Muscle of arm (tissue), 1 donor: ENCODE measurements at regions not wholly inside any gene's neighbourhood (a gene's known extent, or its start where the extent isn't known, plus 50 kb on each side); places are given as distances from the start of the nearest gene placed in this dataset.
"Not testable (repeated sequence)": the region's sequence is repeated elsewhere in the genome, so short reads cannot be mapped to it uniquely, and the experiment has no call there.

Experiments used
- DNase-seq: peaks from one replicate; pipeline ENCODE4 v3.0.0-alpha.2; 2013

DNA sequence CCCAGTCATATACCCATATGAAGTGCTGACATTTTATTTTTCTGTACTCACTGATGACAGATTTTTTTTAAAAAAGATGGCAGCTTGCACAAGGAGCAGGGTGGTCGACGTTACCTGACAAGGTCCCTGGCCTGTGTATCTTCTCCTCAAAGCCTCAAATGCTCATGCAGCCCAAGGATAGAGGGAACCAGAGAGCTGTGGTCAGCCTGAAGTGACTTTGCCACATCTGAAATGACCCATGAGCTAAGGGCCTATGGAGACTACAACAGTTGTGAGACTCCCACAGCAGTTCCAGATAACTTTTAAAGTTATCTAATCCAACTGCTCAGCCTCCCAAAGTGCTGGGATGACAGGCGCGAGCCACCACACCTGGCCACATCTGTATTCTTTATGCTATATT lies 131.1 kb downstream of the GLUL start:
- no peak for DNase-seq

GRCh38 chr1:182259968-182260367 lies 131.6 kb downstream of the GLUL start:
- DNase-seq, result no peak

- DNase-seq, result no peak
Observed at GRCh38 chr1:182259229-182259872, 132.2 kb downstream of the GLUL start.

GRCh38 chr1:182257369-182258063 lies 134.1 kb downstream of the GLUL start:
- no peak for DNase-seq

- no peak for DNase-seq
Observed at GRCh38 chr1:182256931-182257330, 134.7 kb downstream of the GLUL start.

GRCh38 chr1:182255494-182255893 lies 136.1 kb downstream of the GLUL start:
- no peak for DNase-seq

- DNase-seq, result no peak
Observed at GRCh38 chr1:182253319-182253860, 138.2 kb downstream of the GLUL start.

DNA sequence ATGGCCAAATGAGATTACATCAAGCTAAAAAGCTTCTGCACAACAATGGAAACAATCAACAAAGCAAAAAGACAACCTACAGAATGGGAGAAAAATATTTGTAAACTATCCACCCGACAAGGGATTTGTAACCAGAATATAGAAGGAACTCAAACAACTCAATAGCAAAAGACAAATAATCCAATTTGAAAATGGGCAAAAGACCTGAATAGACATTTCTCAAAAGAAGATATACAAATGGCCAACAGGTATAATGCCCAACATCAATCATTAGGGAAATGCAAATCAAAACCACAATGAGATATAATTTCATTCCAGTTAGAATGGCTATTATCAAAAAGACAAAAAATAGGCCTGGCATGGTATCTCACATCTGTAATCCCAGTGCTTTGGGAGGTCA lies 140.0 kb downstream of the GLUL start:
- no peak for DNase-seq

DNA sequence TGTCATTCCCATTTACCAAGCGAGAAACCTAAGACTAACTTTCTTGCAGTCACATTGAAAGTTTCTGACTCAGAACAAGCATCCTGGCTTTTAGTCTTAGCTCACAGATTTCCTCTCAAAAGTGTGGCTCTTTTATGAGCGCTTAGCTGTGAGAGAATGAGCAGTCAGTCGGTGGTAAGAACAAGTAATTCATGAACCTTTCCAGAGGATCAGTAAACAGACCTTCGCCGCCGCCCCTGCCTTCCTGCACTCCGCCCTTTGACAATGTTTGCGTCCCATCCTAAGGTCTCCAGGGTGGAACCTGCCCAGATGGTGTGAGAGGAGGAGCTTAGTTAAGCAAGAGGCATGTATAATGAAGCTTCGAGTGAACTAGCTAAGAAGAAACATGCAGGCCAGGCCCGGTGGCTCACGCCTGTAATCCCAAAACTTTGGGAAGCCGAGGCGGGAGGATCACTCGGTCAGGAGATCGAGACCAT lies 142.4 kb downstream of the GLUL start:
- DNase-seq, result no peak

DNA sequence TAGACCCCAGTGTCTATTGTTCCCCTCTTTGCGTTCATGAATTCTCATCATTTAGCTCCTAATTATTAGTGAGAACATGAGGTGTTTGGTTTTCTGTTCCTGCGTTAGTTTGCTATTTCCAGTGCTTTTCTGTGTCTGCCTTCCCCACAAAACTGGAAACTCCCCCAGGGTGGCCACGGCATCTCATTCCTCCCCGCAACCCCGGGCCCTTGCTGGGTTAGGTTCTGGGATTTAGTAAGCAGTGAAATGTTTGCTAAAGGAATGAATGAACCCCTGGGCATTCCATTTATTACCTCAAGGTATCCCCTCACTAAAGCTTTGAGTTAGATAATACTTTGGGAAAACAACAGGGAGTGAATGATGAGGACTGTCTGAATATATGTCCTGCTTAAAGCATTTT lies 142.9 kb downstream of the GLUL start:
- DNase-seq, result no peak

DNA sequence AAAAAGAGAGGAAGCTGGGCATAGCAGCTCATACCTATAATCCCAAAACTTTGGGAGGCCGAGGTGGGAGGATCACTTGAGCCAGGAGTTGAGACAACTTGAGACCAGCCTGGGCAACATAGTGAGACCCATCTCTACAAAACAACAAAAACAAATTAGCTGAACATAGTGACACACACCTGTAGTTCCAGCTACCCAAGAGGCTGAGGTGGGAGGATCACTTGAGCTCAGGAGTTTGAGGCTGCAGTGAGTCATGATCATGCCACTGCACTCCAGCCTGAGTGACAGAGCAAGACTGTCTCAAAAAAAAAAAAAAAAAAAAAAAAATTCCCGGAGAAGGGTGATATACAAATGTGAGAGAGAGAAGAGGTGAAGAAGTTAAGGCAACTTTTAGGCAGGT lies 143.8 kb downstream of the GLUL start:
- not testable (repeated sequence) for DNase-seq

DNA sequence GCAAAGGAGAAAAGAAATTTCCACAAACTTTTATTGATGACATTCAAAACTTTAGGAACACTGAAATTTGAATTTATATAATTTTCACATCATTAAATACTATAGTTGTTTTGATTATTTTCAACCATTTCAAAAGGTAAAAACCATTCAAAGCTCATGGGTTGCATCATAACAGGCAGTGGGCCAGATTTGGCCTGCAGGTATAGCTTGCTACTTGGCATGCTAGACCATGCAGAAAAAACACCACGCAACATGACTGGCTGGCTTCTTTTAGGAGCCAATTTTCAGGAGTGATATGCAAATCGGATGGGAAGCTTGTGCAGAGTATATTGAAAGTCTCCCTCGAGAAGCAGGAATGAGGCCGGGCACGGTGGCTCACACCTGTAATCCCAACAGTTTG lies 144.8 kb downstream of the GLUL start:
- no peak for DNase-seq

DNA sequence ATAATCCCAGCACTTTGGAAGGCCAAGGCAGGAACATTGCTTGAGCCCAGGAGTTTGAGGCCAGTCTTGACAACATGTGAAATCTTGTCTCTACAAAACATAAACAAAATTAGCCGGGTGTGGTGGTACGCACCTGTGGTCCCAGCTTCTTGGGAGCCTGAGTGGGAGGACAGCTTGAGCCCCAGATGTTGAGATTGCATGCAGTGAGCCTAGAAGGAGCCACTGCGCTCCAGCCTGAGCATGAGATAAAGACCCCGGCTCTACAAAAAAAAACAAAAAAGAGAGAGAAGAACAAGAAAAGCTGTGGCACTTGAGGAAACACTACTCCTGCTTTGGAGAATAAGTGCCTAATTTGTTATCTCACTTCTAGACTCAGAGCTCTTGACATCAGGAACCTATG lies 146.6 kb downstream of the GLUL start:
- no peak for DNase-seq

DNA sequence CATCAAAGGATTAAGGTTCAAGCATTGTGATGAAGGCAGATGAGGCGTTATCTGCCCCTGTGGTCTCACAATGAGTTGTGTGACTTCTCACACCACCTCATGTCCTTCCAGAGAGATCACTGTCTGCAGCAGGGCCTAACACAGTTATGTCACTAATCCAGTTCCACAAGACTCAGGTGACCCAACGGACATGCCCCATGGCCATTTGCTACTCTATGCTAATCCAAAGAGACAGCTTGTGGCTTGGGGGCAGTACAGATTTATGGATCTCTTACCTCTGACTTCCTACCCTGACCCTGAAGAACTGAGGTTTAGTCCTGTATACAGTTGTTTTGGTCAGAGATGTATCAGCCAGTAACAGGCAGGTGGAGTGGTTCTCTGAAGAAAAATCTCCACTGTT lies 147.1 kb downstream of the GLUL start:
- DNase-seq, result no peak

GRCh38 chr1:182242641-182243040 lies 148.9 kb downstream of the GLUL start:
- DNase-seq, result no peak

GRCh38 chr1:182240085-182240484 lies 151.5 kb downstream of the GLUL start:
- DNase-seq, result no peak

GRCh38 chr1:182238421-182238820 lies 153.2 kb downstream of the GLUL start:
- no peak for DNase-seq

DNA sequence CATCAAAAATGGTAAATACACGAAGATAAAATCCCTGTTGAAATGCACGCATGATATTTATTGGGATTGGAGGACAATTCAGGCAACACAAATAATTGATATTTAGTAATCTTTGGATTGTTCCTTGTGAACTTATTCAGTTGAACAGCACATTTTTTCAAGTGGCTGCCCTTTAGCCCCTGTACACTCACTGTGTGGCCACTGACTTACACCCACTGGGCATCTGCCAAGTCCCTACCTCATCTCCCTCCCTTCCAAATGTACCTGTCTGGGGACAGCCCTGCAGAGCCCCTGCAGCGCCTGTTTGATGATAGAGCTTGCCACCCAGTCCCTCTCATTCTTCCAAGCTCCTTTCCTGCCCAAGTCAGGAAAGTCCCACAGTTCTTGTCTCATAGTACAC lies 154.3 kb downstream of the GLUL start:
- no peak for DNase-seq

DNA sequence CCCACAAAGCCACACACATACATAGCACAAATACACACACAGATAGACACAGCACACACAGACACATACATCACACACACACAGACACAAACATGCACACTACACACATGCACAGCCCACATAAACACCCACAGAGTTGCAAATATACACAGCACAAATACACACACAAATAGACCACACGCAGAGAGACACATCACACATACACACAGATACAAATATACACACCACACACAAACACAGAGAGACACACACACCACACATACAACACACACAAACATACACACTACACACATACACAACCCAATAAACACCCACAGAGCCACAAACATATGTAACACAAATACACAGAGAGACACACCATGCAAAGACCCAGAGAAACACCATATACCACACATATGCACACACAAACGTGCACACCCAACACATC lies 154.9 kb downstream of the GLUL start:
- DNase-seq, result no peak

GRCh38 chr1:182235952-182236650 lies 155.5 kb downstream of the GLUL start:
- DNase-seq, result no peak

DNA sequence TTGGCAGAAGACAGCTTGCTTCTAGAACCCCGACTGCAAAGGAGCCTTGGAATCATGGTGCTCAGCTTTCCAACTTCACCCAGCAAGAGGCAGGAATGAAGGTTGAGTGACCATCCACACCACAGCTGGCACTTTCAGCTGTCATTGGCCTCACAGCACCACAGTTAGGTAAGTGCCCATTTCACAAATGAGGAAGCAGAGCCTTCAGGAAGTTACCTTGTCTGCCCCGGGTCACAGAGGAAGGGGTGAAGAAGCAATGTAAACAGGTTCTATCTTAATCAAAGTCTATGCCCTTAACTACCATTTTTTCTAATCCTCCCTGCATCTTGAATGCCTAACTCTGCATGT lies 156.0 kb downstream of the GLUL start:
- DNase-seq, result no peak

- DNase-seq, result peak; percentile 21
Observed at GRCh38 chr1:182229921-182230491, 161.6 kb downstream of the GLUL start.

DNA sequence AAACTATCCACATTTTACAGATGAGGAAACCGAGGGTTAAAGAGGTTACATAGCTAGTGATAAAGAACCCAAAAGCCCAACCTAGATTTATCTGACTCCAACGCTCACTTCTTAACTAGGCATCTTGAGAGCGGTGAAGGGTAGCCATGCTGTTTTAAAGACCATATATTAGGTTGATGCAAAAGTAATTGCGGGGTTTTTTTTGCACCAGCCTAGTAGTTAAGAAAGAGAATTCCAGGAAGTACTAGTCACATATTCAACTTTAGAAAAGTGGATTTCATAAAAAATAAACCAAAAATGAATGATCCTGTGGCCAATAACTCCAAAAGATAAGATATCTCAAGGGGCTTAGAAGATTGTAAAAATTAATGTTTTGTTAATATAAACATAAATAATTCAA lies 162.1 kb downstream of the GLUL start:
- no peak for DNase-seq
